Daoy (cell line): ENCODE measurements at regions not wholly inside any gene's neighbourhood (a gene's known extent, or its start where the extent isn't known, plus 50 kb on each side); places are given as distances from the start of the nearest gene placed in this dataset.
A peak's percentile ranks its signal among the peaks of the same experiment; 100 is the strongest.

Experiments used
- DNase-seq: peaks from one replicate; pipeline ENCODE4 v3.0.0-alpha.2; 2015; ENCODE audit warnings: low read depth

DNA sequence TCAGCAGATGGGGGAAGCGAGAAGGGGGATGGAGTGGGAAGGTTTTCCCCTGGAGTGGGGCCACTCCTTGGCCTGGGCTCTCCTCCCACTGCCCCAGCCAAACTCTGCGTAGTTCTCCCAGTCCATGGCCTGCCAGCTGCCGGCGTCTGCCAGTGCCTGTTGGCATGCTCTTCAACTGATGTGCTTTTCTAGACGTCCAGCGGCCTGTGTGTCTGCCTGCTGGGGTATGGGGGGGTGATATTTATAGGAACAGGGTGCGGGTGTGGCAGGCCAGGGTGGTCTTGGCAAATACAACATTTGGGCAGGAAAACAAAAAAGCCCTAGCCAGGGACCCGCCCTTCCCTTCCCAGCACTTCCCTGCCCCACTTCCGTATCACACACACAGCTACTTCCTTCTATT is 786.3 kb upstream of the NOVA1 start:
- DNase-seq, result no peak

DNA sequence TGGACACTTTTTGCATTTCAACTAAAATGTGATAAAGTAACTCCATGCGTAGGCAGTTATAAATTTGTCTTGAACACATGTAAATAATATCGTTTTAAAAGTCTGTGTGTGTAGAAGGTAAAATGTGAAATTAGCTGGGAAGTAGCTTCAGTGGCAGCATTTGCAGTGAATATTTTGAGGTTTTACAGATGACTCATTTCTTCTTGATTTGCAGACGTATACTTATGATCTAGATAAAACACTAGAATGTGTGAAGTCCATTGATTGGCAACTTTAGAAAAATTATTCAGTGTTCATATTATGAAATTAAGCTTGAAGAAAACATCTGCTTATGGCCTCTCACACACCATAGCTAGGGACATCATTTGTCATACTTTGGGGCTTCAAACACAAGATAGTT is 788.6 kb upstream of the NOVA1 start:
- DNase-seq, result no peak

DNA sequence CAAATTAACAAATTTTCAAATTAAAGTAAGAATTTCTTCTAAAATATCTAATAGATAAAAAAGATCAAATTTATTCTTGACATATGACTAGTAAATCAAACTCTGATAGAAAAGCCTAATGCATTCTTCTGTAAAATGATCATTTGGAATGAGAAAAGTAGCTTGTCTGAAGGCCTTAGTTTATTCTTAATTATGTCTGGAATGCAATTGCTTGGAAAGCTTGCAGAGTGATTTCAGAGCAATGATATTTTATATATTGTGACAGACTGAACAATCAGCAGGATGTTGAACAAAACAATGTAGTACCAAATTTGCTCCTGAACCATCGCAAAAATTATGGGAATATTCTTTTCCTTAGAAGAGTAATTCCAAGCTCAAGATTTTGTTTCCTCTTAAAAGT is 789.6 kb upstream of the NOVA1 start:
- no peak for DNase-seq

DNA sequence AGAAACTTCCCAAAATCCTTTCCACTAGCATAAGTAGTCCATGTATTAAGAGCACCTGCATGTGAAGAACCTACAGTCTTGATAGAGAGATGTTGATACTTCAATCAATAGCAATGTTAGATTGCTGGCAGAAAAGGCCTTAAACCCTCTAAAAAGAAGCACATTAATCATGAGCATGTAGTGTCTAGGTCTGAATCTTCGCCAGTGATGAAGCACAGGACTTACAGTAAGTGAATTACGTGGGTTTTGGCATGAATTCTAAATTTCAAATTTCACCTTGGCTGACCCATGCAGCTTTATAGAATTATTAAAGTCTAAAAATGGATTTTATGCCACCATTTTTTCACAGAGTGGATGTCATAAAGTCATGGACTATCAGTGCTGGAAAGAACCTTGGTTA is 791.6 kb upstream of the NOVA1 start:
- DNase-seq, result no peak

DNA sequence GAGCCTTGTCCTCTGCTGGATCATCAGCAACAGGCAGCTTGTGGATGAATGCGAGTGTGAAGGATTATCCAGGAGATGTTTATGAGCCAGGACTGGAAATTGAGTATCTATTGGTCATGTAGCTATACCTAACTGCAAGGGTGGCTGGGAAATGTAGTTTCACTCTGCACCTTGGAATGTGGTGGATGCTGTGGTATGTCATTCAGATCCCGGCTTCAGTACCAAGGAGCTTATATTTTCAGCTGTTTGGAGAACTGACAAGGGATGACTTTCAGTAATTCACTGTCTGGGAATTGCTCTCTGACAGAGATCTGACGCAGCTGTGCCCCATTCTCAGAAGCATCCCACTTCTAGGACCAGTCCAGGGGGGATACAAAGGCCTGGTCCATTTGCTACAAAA is 792.3 kb upstream of the NOVA1 start:
- no peak for DNase-seq

DNA sequence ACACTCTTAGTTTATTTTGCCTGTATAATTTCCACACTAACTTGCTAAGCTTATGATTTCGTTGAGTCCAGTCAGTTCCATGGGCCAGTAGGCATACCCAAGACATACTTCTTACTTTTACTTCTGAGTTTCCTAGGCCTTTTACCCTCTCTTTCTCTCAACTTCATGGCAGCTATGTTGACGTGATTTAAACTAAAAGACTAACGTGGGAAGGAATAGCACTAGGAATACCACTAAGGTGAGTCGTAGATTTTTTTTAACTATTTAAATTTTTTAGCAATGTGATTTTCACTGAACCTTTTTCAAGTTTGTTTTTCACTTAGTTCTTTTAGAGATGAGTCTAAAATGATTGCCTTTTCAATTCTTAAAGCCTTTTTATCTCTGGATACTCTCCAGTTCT is 793.5 kb upstream of the NOVA1 start:
- DNase-seq, result no peak

DNA sequence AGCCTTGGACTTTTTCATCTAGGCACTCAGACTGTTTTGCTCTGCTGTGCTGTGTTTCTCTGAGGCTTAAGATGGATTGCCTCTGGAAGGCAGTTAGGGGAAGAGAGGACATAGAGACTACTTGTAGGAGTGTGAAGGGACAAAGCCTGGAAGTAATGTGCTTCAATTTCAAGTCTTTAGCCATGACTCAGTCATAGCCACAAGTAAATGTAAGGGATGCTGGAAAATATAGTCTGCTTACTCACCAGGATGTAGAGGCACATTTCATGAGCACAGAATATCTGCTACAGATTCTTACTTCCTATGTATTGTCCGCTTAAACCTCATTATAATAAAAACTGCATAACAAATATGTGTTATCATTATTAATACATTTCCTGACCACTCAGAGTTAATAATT is 794.3 kb upstream of the NOVA1 start:
- peak; percentile 59 for DNase-seq

DNA sequence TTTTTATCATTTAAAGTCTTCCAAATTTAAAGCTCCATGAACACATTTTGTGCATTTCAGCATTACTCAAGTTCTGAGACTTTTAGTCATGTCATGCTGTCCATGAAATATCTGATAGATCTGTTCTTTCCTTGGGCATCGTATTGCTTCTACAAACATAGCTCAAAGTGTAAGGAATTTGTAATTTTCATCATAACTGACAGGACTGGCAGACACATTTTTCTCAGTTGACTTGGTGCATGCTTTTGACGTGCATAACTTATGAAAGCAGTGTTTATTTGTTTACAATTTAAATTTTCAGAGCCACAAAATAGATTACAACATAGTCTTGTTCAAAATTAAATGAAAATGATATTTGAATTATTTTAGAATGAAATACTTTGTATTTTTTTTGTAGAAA is 812.1 kb upstream of the NOVA1 start:
- no peak for DNase-seq

DNA sequence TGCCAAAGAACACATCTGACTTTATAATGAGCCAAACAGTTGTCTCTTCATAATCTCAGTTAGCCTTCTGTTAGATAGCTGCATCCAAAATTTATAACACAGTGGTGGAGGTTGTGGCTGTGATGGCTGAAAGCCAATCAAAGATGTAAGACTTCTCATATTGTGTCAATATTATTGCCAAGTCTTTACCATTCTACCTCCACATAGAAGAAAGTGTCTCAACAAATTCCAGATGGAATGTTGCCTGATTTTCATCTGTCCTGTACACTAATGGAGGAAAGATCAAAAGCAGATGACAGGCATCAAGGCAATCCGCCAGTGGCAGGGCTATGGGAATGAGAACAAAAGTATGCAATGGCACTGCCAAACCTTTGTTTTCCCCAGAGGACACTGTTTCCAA is 813.1 kb upstream of the NOVA1 start:
- DNase-seq, result no peak

DNA sequence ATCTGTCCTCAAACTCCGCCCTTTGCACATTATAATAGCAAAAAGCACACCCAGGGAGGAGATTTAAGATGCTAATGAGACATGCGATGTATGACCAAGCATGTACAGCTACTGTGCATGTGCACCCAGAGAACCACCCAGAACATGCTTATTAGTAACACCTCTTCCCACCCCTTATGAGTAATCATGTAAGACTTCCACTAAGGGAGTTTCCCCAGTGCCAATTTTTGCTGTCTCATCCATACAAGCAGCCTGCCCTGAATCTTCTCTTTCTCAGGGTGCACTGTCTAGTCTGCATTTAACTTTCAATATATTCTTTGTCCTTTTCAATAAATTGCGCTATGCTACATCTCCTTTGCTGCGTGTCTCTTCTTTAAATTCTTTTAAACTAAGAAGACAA is 830.0 kb upstream of the NOVA1 start:
- DNase-seq, result peak; percentile 87

DNA sequence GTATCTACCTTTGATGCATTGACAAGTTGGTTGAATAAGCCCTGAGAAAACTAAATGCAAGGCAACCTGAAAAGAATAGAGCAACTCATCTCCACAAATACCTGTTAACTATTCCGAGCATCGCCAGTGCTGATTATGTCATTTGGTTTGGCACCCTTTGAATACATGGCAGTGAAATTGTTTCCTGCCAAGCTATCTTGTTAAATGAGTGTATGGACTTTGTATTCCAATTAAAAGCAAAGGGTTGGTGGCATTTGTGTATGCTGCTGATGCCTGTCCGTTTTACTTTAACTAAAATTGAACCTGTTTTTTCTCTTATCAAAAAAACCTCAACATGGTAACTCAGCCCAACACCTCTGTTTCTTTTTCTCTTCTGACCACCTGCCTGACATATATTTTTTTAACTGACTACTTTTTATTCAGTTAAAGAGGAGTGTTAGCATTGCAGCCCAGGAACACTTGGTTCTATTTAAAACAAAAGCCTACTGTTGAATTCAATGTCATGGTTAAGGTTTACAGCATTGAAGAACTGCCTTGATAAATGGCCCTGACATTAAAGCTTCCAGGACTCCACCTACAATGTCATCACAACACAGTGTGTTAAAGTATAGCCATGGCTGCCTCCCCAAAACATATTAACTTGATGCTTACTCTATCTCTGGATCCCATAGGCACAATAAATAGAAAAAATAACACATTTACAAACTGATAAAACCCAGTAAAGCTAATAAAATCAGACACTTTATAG is 838.3 kb upstream of the NOVA1 start:
- DNase-seq, result no peak

DNA sequence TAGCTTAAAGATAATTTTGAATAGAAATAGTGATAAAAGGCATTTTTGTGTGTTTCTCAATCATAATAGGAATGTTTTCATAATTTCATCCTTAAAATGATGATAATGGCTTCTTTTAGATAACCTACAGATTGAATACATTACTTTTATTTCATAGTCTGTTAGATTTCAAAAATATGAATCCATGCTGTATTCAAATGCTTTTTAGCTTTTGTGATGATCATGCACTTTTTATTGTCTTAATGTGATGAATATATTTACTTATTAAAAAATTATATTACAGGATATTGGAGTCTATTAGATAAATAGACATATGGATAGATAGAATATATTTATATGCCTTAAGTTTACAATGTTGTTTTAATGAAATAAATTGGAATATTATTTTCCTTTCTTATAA is 886.8 kb upstream of the NOVA1 start:
- DNase-seq, result no peak

DNA sequence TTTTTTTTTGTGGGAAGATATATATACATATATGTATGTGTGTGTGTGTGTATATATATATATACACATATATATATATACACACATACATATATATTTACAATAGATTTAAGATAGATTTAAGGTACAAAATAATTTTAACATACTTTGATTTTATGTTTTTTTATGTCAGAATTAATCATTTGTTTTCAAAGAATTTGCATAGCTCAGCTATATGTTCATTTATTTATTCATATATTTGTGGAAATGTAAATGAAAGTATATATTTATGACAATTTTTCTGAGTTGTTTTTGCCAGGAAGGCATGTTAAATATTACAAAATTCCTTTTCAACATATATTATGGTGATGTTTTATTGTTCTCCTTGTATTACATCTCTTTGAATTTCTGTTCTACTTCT is 887.4 kb upstream of the NOVA1 start:
- DNase-seq, result no peak

DNA sequence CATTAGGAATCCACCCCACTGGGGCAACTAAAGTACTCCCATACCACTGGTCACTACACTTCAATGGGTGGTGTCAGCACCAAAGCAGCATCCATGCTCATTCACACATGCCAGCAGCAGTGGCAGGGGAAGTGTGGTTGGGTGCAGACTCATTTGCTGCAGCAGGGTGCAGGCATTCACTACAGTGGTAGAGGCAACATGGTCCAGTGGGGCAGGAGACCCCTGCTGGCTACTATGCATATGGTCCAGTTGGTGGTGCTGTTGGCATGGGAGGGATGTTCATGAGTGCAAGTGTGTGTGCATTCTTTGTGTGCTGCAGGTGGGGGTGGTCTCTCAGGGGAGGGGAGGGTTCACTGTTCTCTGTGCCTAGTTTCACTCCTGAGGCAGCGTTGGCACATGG is 908.4 kb upstream of the NOVA1 start:
- no peak for DNase-seq

DNA sequence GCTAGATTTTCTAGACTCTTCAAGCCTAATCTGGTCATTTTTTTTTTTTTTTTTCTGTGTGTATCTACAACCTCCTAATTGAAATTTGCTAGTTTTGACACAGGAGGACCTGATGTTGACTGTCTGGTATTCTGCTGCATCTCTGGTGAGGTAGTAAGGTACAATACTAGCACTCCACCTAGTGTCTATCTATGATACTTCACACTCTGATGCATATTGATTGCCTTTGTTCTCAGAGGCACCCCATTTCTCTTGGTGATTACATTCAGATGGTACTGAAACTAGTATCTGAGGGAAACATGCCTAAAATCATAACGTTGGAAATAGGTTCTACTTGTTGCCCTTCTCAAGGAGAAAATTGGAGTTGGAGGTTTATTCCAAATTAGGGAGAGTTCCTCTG is 930.5 kb upstream of the NOVA1 start:
- DNase-seq, result peak; percentile 25

DNA sequence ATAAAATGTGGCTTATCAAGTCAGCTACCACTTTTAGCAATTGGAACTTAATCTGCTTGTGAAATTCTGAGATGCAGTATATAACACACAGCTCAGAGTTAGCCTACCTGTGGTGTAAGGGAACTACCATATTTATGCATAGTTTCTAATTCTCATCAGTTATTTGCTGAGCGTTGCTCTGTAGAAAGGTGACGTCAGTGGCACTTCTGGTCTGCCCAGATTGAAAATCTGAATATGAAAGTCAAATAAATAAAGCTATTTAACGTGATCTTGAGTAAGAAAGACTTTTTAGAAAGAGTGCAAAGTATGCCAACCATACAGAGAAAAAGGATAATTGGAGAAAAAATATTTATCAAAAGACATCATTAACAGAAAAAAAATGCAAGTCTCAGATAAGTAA is 938.9 kb upstream of the NOVA1 start:
- no peak for DNase-seq

DNA sequence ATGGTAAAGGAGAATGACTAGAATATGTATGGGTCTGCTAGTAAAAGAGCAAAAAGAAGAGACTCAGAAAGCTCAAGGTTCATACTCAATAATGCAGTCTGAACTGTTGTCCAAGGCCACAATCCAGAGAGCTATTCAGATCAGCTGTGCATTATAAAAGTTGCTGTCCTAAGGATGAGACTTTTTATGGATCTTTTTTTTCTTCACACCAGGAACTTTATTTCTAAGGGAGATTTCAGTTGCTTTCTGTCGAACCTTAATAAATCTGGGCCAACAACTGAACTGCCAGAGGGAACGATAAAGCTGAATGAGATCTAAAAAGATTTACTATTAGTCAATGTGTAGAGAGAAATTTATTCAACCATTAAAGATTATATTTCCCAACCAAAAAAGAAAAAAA is 948.3 kb upstream of the NOVA1 start:
- DNase-seq, result no peak

DNA sequence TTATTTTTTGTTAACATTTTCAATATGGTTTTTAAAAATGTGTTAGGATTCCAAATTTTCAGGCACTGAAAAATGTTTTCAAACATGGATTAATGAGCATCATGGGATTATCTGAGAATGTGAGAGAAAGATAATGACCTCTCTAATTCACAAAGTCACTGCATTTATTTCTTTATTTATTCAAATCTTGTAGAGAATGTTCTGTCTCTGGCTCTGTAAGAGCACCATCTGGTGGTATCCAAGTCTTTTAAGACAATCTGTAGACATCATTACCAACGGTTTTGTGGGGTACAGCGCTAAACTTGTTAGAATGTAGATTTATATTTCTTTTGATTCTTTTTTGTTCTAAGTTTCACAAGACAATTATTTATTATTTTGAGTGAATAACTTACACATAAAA is 956.0 kb upstream of the NOVA1 start:
- DNase-seq, result peak; percentile 4

DNA sequence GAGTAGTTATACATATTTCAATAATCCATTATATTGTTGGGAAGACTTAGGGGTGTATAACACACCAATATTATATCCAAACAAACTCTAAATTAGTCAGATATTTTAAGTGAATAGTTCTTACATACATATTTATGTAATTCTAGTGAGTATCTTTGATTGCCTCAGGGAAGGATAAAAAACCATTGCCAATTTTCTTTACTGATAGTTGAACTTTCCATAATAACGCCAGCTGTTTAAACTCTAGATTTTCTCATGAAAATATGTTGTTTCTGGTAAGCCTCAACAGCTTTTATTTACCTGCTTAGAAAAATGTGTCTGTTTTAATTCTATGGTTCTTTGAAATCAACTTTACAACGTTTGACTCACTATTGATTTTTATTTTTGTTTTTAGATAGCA is 959.6 kb upstream of the NOVA1 start:
- DNase-seq, result no peak

DNA sequence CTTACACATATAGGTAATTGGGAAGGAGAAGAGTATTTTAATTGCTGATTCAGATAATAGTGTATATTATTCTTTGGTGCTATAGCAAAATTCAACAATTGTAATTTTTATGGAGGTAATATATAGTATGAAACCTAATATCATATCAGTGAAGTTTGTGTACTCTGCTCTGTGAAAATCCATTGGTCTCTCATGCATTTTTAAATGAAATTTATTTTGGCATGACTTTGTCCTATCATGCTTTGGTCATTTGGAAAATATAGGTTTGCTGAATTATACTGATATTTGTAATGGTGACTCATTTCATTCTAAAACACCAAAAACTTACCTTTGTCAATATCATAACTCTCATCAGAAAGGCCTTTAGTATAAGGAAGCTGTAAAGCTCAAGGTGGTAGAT is 962.0 kb upstream of the NOVA1 start:
- DNase-seq, result no peak

DNA sequence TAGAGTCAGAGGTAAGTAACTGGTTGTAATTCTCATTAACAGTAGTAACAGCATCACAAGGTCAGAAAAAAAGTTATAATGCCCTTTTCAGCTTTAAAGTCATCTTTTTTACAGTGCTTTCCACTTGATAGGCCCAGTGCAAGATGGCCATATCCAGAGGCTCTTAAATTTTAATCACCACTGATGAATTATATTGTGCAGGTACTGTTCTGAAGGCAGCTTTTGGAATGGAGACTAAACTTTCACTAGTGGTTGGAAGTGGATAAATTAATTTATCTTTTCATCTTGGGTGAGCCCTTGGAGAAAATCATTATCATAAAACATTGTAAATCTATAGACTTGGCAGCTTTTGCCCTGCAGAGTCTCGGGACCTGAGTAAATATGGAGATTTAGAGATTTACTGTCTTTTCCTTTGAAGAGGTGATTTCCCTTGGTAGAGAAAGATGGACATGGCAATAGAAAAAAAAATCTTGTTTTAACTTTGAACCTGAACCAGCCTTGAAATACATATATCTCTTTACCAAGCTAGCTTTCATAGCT is 969.1 kb upstream of the NOVA1 start:
- DNase-seq, result no peak

DNA sequence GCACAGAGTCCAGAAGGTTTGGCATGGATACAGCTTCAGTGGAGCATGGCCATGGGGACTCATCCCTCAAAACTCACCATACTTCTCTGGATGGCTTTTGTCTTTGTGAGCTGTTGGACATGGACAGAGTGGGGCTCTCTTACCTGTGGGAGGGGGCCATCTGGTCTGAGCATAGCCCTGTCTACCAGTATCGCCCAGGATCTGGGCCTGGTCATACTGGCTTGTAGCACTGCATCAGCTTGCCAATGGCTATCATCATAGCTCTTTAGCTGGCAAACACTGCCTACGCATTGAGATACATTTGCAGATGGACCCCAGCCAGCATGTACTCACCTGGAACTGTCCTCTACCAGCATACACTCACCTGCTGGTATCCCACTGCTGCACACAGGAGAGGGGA is 975.2 kb upstream of the NOVA1 start:
- no peak for DNase-seq

DNA sequence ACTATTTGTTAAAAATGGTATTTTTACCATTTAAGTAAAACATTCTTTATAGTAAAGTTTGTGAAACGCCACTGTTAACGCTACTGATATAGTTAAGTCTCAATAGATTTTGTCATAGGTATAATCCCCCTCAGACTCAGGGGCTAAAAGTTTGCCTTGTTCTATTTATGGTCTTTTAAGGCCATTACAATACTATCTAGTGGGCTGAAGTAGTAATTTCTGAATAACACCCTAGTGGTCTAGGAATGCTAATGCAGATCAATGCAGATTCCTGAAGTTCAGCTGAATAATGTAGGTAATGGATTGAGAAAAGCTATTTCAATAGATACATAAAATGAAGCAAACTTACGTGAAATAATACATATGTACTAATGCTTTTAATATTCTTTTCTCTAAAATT is 989.3 kb upstream of the NOVA1 start:
- DNase-seq, result no peak

DNA sequence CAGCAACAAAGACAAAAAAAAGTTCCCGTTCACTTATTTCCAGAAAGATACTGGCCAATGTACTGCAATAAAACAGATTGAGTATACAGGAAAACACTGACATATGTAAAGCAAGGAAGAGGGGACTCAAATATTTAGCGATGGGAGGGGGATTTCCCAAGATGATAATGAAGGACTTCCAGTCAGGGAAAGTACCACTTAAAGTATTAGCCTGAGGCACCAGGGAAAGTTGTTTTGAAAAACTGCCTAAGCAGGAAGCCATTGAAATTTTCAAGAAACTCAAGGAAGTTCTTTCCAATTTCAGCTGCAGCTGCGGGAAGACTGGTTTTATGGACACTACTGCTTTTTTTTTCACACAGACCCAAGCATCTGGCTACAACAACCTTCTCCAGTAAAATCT is 1007.4 kb upstream of the NOVA1 start:
- peak; percentile 43 for DNase-seq
